ENCODE measurements at regions not wholly inside any gene's neighbourhood (a gene's known extent, or its start where the extent isn't known, plus 50 kb on each side); places are given as distances from the start of the nearest gene placed in this dataset.

GRCh38 chr2:23065936-23066335 is 319.0 kb upstream of the KLHL29 start:
- ATAC-seq (no peak), DNase-seq (no peak)
- Mint-ChIP-seq H3K4me3 (no peak overlapping the region), H3K36me3 (ENCODE audit: low read depth) (no peaks in the 10 kb centered on the region), H3K27ac (no peak overlapping the region), H3K4me1 (no peaks in the 10 kb centered on the region), H3K27me3 (no peaks in the 10 kb centered on the region)
- no peaks in the 10 kb centered on the region for H3K9me3 ChIP-seq (ENCODE audit: control insufficient read depth, low read length, poor library complexity, severe bottlenecking)

- Mint-ChIP-seq H3K27me3 (no peaks in the 10 kb centered on the region), H3K36me3 (ENCODE audit: low read depth) (no peaks in the 10 kb centered on the region)
- DNase-seq, result no peak
Observed at GRCh38 chr2:23066686-23067085, 318.3 kb upstream of the KLHL29 start.

GRCh38 chr2:23069156-23069555 is 315.8 kb upstream of the KLHL29 start:
- no peaks in the 10 kb centered on the region for H3K9me3 ChIP-seq (ENCODE audit: control insufficient read depth, low read length, poor library complexity, severe bottlenecking)
- H3K27me3 Mint-ChIP-seq, result peaks cover 3% of the 10 kb centered on the region
- H3K4me3 Mint-ChIP-seq, result no peak overlapping the region
- no peak overlapping the region for H3K27ac Mint-ChIP-seq
- no peaks in the 10 kb centered on the region for H3K4me1 Mint-ChIP-seq
- H3K36me3 Mint-ChIP-seq (ENCODE audit: low read depth), result no peaks in the 10 kb centered on the region
- DNase-seq (no peak), ATAC-seq (no peak)

More at GRCh38 chr2:23066686-23067085, 318.3 kb upstream of the KLHL29 start:
- no peak overlapping the region for H3K27ac Mint-ChIP-seq
- ATAC-seq, result no peak
- no peak overlapping the region for H3K4me3 Mint-ChIP-seq
- H3K9me3 ChIP-seq (ENCODE audit: control insufficient read depth, low read length, poor library complexity, severe bottlenecking), result no peaks in the 10 kb centered on the region
- H3K4me1 Mint-ChIP-seq, result no peaks in the 10 kb centered on the region

GRCh38 chr2:23069923-23070322 is 315.1 kb upstream of the KLHL29 start:
- Mint-ChIP-seq H3K27me3 (peaks cover 5% of the 10 kb centered on the region), H3K4me3 (no peak overlapping the region), H3K4me1 (no peaks in the 10 kb centered on the region), H3K36me3 (ENCODE audit: low read depth) (no peaks in the 10 kb centered on the region), H3K27ac (no peak overlapping the region)
- ATAC-seq, result no peak
- DNase-seq, result no peak
- H3K9me3 ChIP-seq (ENCODE audit: control insufficient read depth, low read length, poor library complexity, severe bottlenecking), result no peaks in the 10 kb centered on the region

- no peak for DNase-seq
- no peaks in the 10 kb centered on the region for H3K9me3 ChIP-seq (ENCODE audit: control insufficient read depth, low read length, poor library complexity, severe bottlenecking)
- H3K4me1 Mint-ChIP-seq, result no peaks in the 10 kb centered on the region
- ATAC-seq, result no peak
- no peaks in the 10 kb centered on the region for H3K36me3 Mint-ChIP-seq (ENCODE audit: low read depth)
- H3K27ac Mint-ChIP-seq, result no peak overlapping the region
- peaks cover 11% of the 10 kb centered on the region for H3K27me3 Mint-ChIP-seq
- H3K4me3 Mint-ChIP-seq, result no peak overlapping the region
Observed at GRCh38 chr2:23073056-23073455, 311.9 kb upstream of the KLHL29 start.

- no peaks in the 10 kb centered on the region for H3K9me3 ChIP-seq (ENCODE audit: control insufficient read depth, low read length, poor library complexity, severe bottlenecking)
- no peak for ATAC-seq
Observed at GRCh38 chr2:23073671-23074070, 311.3 kb upstream of the KLHL29 start.

GRCh38 chr2:23077596-23077995 is 307.4 kb upstream of the KLHL29 start:
- no peaks in the 10 kb centered on the region for H3K9me3 ChIP-seq (ENCODE audit: control insufficient read depth, low read length, poor library complexity, severe bottlenecking)
- DNase-seq (no peak), ATAC-seq (no peak)
- H3K27me3 Mint-ChIP-seq, result peaks cover 11% of the 10 kb centered on the region
- H3K36me3 Mint-ChIP-seq (ENCODE audit: low read depth), result no peaks in the 10 kb centered on the region
- H3K4me3 Mint-ChIP-seq, result no peak overlapping the region
- H3K4me1 Mint-ChIP-seq, result no peaks in the 10 kb centered on the region
- H3K27ac Mint-ChIP-seq, result no peak overlapping the region

More at GRCh38 chr2:23073671-23074070, 311.3 kb upstream of the KLHL29 start:
- DNase-seq, result no peak
- Mint-ChIP-seq H3K4me1 (no peaks in the 10 kb centered on the region), H3K27me3 (peaks cover 11% of the 10 kb centered on the region), H3K4me3 (no peak overlapping the region), H3K27ac (no peak overlapping the region), H3K36me3 (ENCODE audit: low read depth) (no peaks in the 10 kb centered on the region)

- no peaks in the 10 kb centered on the region for H3K9me3 ChIP-seq (ENCODE audit: control insufficient read depth, low read length, poor library complexity, severe bottlenecking)
- ATAC-seq (no peak), DNase-seq (no peak)
- no peaks in the 10 kb centered on the region for H3K4me1 Mint-ChIP-seq
- H3K4me3 Mint-ChIP-seq, result no peak overlapping the region
- H3K27ac Mint-ChIP-seq, result no peak overlapping the region
- H3K36me3 Mint-ChIP-seq (ENCODE audit: low read depth), result no peaks in the 10 kb centered on the region
- H3K27me3 Mint-ChIP-seq, result peaks cover 10% of the 10 kb centered on the region
Observed at GRCh38 chr2:23078784-23079434, 306.1 kb upstream of the KLHL29 start.

- H3K36me3 Mint-ChIP-seq (ENCODE audit: low read depth), result no peaks in the 10 kb centered on the region
- no peak overlapping the region for H3K27ac Mint-ChIP-seq
- H3K4me3 Mint-ChIP-seq, result no peak overlapping the region
- no peaks in the 10 kb centered on the region for H3K27me3 Mint-ChIP-seq
- H3K9me3 ChIP-seq (ENCODE audit: control insufficient read depth, low read length, poor library complexity, severe bottlenecking), result no peaks in the 10 kb centered on the region
- H3K4me1 Mint-ChIP-seq, result no peaks in the 10 kb centered on the region
- DNase-seq, result no peak
- no peak for ATAC-seq
Observed at GRCh38 chr2:23083966-23084365, 301.0 kb upstream of the KLHL29 start.

GRCh38 chr2:23091019-23091418 is 294.0 kb upstream of the KLHL29 start:
- no peak for ATAC-seq
- H3K27ac Mint-ChIP-seq, result no peak overlapping the region
- H3K4me3 Mint-ChIP-seq, result no peak overlapping the region
- no peaks in the 10 kb centered on the region for H3K4me1 Mint-ChIP-seq
- H3K36me3 Mint-ChIP-seq (ENCODE audit: low read depth), result no peaks in the 10 kb centered on the region
- peaks cover 2% of the 10 kb centered on the region for H3K9me3 ChIP-seq (ENCODE audit: control insufficient read depth, low read length, poor library complexity, severe bottlenecking)
- DNase-seq, result no peak
- no peaks in the 10 kb centered on the region for H3K27me3 Mint-ChIP-seq

GRCh38 chr2:23091900-23092299 is 293.1 kb upstream of the KLHL29 start:
- no peaks in the 10 kb centered on the region for H3K4me1 Mint-ChIP-seq
- no peaks in the 10 kb centered on the region for H3K36me3 Mint-ChIP-seq (ENCODE audit: low read depth)
- no peak for ATAC-seq
- peaks cover 2% of the 10 kb centered on the region for H3K9me3 ChIP-seq (ENCODE audit: control insufficient read depth, low read length, poor library complexity, severe bottlenecking)
- DNase-seq, result no peak
- H3K27ac Mint-ChIP-seq, result no peak overlapping the region
- no peaks in the 10 kb centered on the region for H3K27me3 Mint-ChIP-seq
- no peak overlapping the region for H3K4me3 Mint-ChIP-seq

- Mint-ChIP-seq H3K27me3 (no peaks in the 10 kb centered on the region), H3K36me3 (ENCODE audit: low read depth) (no peaks in the 10 kb centered on the region), H3K4me1 (no peaks in the 10 kb centered on the region), H3K4me3 (no peak overlapping the region), H3K27ac (no peak overlapping the region)
- DNase-seq, result no peak
- no peak for ATAC-seq
- peaks cover 2% of the 10 kb centered on the region for H3K9me3 ChIP-seq (ENCODE audit: control insufficient read depth, low read length, poor library complexity, severe bottlenecking)
Observed at GRCh38 chr2:23092831-23093230, 292.1 kb upstream of the KLHL29 start.

GRCh38 chr2:23093513-23093912 is 291.5 kb upstream of the KLHL29 start:
- Mint-ChIP-seq H3K36me3 (ENCODE audit: low read depth) (no peaks in the 10 kb centered on the region), H3K27ac (no peak overlapping the region), H3K27me3 (no peaks in the 10 kb centered on the region), H3K4me3 (no peak overlapping the region), H3K4me1 (no peaks in the 10 kb centered on the region)
- no peak for ATAC-seq
- no peak for DNase-seq
- peaks cover 2% of the 10 kb centered on the region for H3K9me3 ChIP-seq (ENCODE audit: control insufficient read depth, low read length, poor library complexity, severe bottlenecking)

- no peak for DNase-seq
- H3K4me1 Mint-ChIP-seq, result no peaks in the 10 kb centered on the region
- no peak overlapping the region for H3K27ac Mint-ChIP-seq
- H3K4me3 Mint-ChIP-seq, result no peak overlapping the region
- H3K9me3 ChIP-seq (ENCODE audit: control insufficient read depth, low read length, poor library complexity, severe bottlenecking), result peaks cover 2% of the 10 kb centered on the region
- no peaks in the 10 kb centered on the region for H3K27me3 Mint-ChIP-seq
- H3K36me3 Mint-ChIP-seq (ENCODE audit: low read depth), result no peaks in the 10 kb centered on the region
- ATAC-seq, result no peak
Observed at GRCh38 chr2:23096906-23097602, 287.9 kb upstream of the KLHL29 start.
